CD4-positive, alpha-beta T cell (primary cell): ENCODE measurements at regions not wholly inside any gene's neighbourhood (a gene's known extent, or its start where the extent isn't known, plus 50 kb on each side); places are given as distances from the start of the nearest gene placed in this dataset.

ENCODE experiments used
- ATAC-seq: fragments of 200-7000 bp; cut with Tn5 transposase; one replicate; pipeline ENCODE4 v1.10.0; 2022; ENCODE audit warnings: mild to moderate bottlenecking; ENCODE audit not compliant: poor library complexity
- CTCF ChIA-PET: fragments of 350-600 bp; sonication (Branson Sonifier 250); formaldehyde crosslinking; loops from one replicate; lab custom pipeline; 2021; ENCODE audit warnings: antibody characterized with exemption, inconsistent platforms; lab: Charles Lee
- POLR2A ChIA-PET: fragments of 350-600 bp; sonication (Branson Sonifier 250); formaldehyde crosslinking; loops from one replicate; lab custom pipeline; 2021; ENCODE audit warnings: antibody characterized with exemption, inconsistent platforms; lab: Charles Lee
- DNase-seq, 14 experiments: peaks; one replicate each; pipeline ENCODE4 v3.0.0-alpha.2; 2013 to 2020; ENCODE audit warnings: mixed read lengths in 2 of 14
- H3K27ac ChIP-seq, 2 donors: one replicate each; pipeline versions ENCODE4 v1.5.1 to v1.7.0; 2013; ENCODE audit warnings: low read length in 2 of 2, low read depth in 1 of 2, mild to moderate bottlenecking in 1 of 2
- H3K27me3 ChIP-seq, 2 experiments: 1 replicate in 1 of 2; 2 replicates in 1 of 2; pipeline versions ENCODE4 v1.6.1 to v1.7.0; 2013; ENCODE audit warnings: low read length in 2 of 2, control low read depth in 1 of 2, mild to moderate bottlenecking in 1 of 2, moderate library complexity in 1 of 2; ENCODE audit not compliant: insufficient read depth in 2 of 2, control insufficient read depth in 1 of 2
- H3K36me3 ChIP-seq: one replicate; pipeline ENCODE4 v1.6.1; 2013; ENCODE audit warnings: low read length, control low read depth; ENCODE audit not compliant: insufficient read depth
- H3K4me1 ChIP-seq: one replicate; pipeline ENCODE4 v1.6.1; 2013; ENCODE audit warnings: low read length, control low read depth; ENCODE audit not compliant: insufficient read depth
- H3K4me3 ChIP-seq: one replicate; pipeline ENCODE4 v1.5.1; 2013; ENCODE audit warnings: mild to moderate bottlenecking, low read length, moderate library complexity
- H3K9me3 ChIP-seq, 2 experiments: 1 replicate in 1 of 2; 2 replicates in 1 of 2; pipeline versions ENCODE4 v1.6.1 to v1.7.0; 2013; ENCODE audit warnings: low read length in 2 of 2, mild to moderate bottlenecking in 2 of 2, control low read depth in 1 of 2, moderate library complexity in 1 of 2; ENCODE audit not compliant: control insufficient read depth in 1 of 2, insufficient read depth in 1 of 2
- H3K27ac Mint-ChIP-seq: one replicate; pipeline ENCODE4 v1.8.0; 2020; ENCODE audit warnings: mixed read lengths
- H3K27me3 Mint-ChIP-seq: one replicate; pipeline ENCODE4 v1.8.0; 2021; ENCODE audit warnings: mixed read lengths
- H3K36me3 Mint-ChIP-seq: one replicate; pipeline ENCODE4 v1.8.0; 2021; ENCODE audit warnings: low read depth, mixed read lengths
- H3K4me1 Mint-ChIP-seq: one replicate; pipeline ENCODE4 v1.8.0; 2021; ENCODE audit warnings: low read depth, mixed read lengths
- H3K4me3 Mint-ChIP-seq: one replicate; pipeline ENCODE4 v1.8.0; 2020; ENCODE audit warnings: mild to moderate bottlenecking, mixed read lengths
- H3K9me3 Mint-ChIP-seq: one replicate; pipeline ENCODE4 v1.8.0; 2020; ENCODE audit warnings: mixed read lengths
- CTCF ChIP-seq: fragments of 200-600 bp; IDR thresholded peaks from one replicate; pipeline ENCODE4 v1.8.0; 2022; ENCODE audit warnings: antibody characterized with exemption, mild to moderate bottlenecking
- intact Hi-C, 2 experiments: fragments of 100-400 bp; cut with DNase I in 1 of 2; cut with micrococcal nuclease in 1 of 2; formaldehyde crosslinking; loops; one replicate each; pipeline versions ENCODE4 v1.15.1 to v1.9.0; 2023 to 2025; cut with DNase I, micrococcal nuclease

GRCh38 chr11:134741453-134742223, 329.6 kb upstream of the B3GAT1 start:
- no peak overlapping the region for H3K27ac ChIP-seq
- no peak for DNase-seq
- ChIA-PET POLR2A (no interaction called here), CTCF (no interaction called here)
- Mint-ChIP-seq H3K4me1 (no peaks in the 10 kb centered on the region), H3K36me3 (no peaks in the 10 kb centered on the region), H3K27me3 (peaks cover 16% of the 10 kb centered on the region), H3K9me3 (no peaks in the 10 kb centered on the region), H3K27ac (no peak overlapping the region), H3K4me3 (no peak overlapping the region)
- peaks cover 0 to 4% of the 10 kb centered on the region in 2 experiments for H3K27me3 ChIP-seq
- TF ChIP-seq CTCF: no peak
- no peak overlapping the region for H3K4me3 ChIP-seq
- no peaks in the 10 kb centered on the region for H3K4me1 ChIP-seq
- intact Hi-C loops: no loop called here
- H3K36me3 ChIP-seq: no peaks in the 10 kb centered on the region
- H3K9me3 ChIP-seq: peaks cover 0 to 15% of the 10 kb centered on the region in 2 experiments
- ATAC-seq: no peak

- Histone ChIP-seq H3K27ac (no peak overlapping the region), H3K9me3 (peaks cover 0 to 15% of the 10 kb centered on the region in 2 experiments), H3K27me3 (peaks cover 0 to 4% of the 10 kb centered on the region in 2 experiments), H3K4me3 (no peak overlapping the region), H3K4me1 (no peaks in the 10 kb centered on the region), H3K36me3 (no peaks in the 10 kb centered on the region)
- Mint-ChIP-seq H3K4me1 (no peaks in the 10 kb centered on the region), H3K9me3 (no peaks in the 10 kb centered on the region), H3K4me3 (no peak overlapping the region), H3K27ac (no peak overlapping the region), H3K27me3 (peaks cover 14% of the 10 kb centered on the region), H3K36me3 (no peaks in the 10 kb centered on the region)
- intact Hi-C loops: no loop called here
- CTCF ChIA-PET: no interaction called here
- POLR2A ChIA-PET: no interaction called here
- no peak for TF ChIP-seq CTCF
- DNase-seq (no peak), ATAC-seq (no peak)
Measured at GRCh38 chr11:134740590-134741261, 328.7 kb upstream of the B3GAT1 start.

- Mint-ChIP-seq H3K27ac (no peak overlapping the region), H3K27me3 (peaks cover 12% of the 10 kb centered on the region), H3K9me3 (no peaks in the 10 kb centered on the region), H3K36me3 (no peaks in the 10 kb centered on the region), H3K4me3 (no peak overlapping the region), H3K4me1 (no peaks in the 10 kb centered on the region)
- intact Hi-C loops: no loop called here
- H3K27me3 ChIP-seq: peaks cover 0 to 2% of the 10 kb centered on the region in 2 experiments
- H3K36me3 ChIP-seq: no peaks in the 10 kb centered on the region
- ChIA-PET POLR2A (no interaction called here), CTCF (no interaction called here)
- no peak for ATAC-seq
- no peak overlapping the region for H3K4me3 ChIP-seq
- no peak for TF ChIP-seq CTCF
- peak in 1 of 14 experiments; percentile 17 for DNase-seq
- no peak overlapping the region for H3K27ac ChIP-seq
- peaks cover 0 to 15% of the 10 kb centered on the region in 2 experiments for H3K9me3 ChIP-seq
- H3K4me1 ChIP-seq: no peaks in the 10 kb centered on the region
Measured at GRCh38 chr11:134739136-134739535, 327.1 kb upstream of the B3GAT1 start.
